ENCODE measurements at regions not wholly inside any gene's neighbourhood (a gene's known extent, or its start where the extent isn't known, plus 50 kb on each side); places are given as distances from the start of the nearest gene placed in this dataset.

- Histone ChIP-seq H3K4me1 (ENCODE audit: insufficient read depth) (no peaks in the 10 kb centered on the region), H3K79me2 (replicated peaks; ENCODE audit: insufficient read depth) (no peaks in the 10 kb centered on the region), H3K27ac (ENCODE audit: low read depth) (no peak overlapping the region), H3F3A (replicated peaks; ENCODE audit: low read depth) (no peaks in the 10 kb centered on the region), H3K36me3 (ENCODE audit: insufficient read depth) (no peaks in the 10 kb centered on the region), H3K27me3 (ENCODE audit: insufficient read depth) (no peaks in the 10 kb centered on the region), H3K4me3 (no peak overlapping the region), H3K4me2 (no peak overlapping the region), H4K20me1 (replicated peaks; ENCODE audit: insufficient read depth) (no peaks in the 10 kb centered on the region), H3K9me2 (ENCODE audit: insufficient read depth) (no peaks in the 10 kb centered on the region), H2AFZ (no peak overlapping the region)
- peaks cover 3% of the 10 kb centered on the region; the same call in 1 of the 3 replicates for H3K36me3 Mint-ChIP-seq (ENCODE audit: low read depth)
- TF ChIP-seq, protein P1, sequence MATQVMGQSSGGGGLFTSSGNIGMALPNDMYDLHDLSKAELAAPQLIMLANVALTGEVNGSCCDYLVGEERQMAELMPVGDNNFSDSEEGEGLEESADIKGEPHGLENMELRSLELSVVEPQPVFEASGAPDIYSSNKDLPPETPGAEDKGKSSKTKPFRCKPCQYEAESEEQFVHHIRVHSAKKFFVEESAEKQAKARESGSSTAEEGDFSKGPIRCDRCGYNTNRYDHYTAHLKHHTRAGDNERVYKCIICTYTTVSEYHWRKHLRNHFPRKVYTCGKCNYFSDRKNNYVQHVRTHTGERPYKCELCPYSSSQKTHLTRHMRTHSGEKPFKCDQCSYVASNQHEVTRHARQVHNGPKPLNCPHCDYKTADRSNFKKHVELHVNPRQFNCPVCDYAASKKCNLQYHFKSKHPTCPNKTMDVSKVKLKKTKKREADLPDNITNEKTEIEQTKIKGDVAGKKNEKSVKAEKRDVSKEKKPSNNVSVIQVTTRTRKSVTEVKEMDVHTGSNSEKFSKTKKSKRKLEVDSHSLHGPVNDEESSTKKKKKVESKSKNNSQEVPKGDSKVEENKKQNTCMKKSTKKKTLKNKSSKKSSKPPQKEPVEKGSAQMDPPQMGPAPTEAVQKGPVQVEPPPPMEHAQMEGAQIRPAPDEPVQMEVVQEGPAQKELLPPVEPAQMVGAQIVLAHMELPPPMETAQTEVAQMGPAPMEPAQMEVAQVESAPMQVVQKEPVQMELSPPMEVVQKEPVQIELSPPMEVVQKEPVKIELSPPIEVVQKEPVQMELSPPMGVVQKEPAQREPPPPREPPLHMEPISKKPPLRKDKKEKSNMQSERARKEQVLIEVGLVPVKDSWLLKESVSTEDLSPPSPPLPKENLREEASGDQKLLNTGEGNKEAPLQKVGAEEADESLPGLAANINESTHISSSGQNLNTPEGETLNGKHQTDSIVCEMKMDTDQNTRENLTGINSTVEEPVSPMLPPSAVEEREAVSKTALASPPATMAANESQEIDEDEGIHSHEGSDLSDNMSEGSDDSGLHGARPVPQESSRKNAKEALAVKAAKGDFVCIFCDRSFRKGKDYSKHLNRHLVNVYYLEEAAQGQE (IDR thresholded peaks at IDR 0.05; ENCODE audit: unreplicated experiment) = no peak
- TF ChIP-seq CREB1 (CRISPR knock-in tag; IDR thresholded peaks at IDR 0.05; ENCODE audit: low read depth) (no peak), ZNF331 (CRISPR knock-in tag; IDR thresholded peaks at IDR 0.05; ENCODE audit: low read depth) (no peak), JUNB (IDR thresholded peaks at IDR 0.05; ENCODE audit: unreplicated experiment) (no peak), CTCF (conservative IDR thresholded peaks at IDR 0.05; ENCODE audit: low read depth in 2 of 2) (no peak), ZNF114 (CRISPR knock-in tag; IDR thresholded peaks at IDR 0.05) (no peak), POLR2AphosphoS5 (IDR thresholded peaks at IDR 0.05; ENCODE audit: low read depth) (no peak), NANOG (IDR thresholded peaks at IDR 0.05; ENCODE audit: borderline replicate concordance) (no peak), EZH2phosphoT487 (IDR thresholded peaks at IDR 0.05; ENCODE audit: unreplicated experiment) (no peak), EZH2 (IDR thresholded peaks at IDR 0.05; ENCODE audit: low read depth, unreplicated experiment) (no peak)
- TF ChIP-seq, protein P2, sequence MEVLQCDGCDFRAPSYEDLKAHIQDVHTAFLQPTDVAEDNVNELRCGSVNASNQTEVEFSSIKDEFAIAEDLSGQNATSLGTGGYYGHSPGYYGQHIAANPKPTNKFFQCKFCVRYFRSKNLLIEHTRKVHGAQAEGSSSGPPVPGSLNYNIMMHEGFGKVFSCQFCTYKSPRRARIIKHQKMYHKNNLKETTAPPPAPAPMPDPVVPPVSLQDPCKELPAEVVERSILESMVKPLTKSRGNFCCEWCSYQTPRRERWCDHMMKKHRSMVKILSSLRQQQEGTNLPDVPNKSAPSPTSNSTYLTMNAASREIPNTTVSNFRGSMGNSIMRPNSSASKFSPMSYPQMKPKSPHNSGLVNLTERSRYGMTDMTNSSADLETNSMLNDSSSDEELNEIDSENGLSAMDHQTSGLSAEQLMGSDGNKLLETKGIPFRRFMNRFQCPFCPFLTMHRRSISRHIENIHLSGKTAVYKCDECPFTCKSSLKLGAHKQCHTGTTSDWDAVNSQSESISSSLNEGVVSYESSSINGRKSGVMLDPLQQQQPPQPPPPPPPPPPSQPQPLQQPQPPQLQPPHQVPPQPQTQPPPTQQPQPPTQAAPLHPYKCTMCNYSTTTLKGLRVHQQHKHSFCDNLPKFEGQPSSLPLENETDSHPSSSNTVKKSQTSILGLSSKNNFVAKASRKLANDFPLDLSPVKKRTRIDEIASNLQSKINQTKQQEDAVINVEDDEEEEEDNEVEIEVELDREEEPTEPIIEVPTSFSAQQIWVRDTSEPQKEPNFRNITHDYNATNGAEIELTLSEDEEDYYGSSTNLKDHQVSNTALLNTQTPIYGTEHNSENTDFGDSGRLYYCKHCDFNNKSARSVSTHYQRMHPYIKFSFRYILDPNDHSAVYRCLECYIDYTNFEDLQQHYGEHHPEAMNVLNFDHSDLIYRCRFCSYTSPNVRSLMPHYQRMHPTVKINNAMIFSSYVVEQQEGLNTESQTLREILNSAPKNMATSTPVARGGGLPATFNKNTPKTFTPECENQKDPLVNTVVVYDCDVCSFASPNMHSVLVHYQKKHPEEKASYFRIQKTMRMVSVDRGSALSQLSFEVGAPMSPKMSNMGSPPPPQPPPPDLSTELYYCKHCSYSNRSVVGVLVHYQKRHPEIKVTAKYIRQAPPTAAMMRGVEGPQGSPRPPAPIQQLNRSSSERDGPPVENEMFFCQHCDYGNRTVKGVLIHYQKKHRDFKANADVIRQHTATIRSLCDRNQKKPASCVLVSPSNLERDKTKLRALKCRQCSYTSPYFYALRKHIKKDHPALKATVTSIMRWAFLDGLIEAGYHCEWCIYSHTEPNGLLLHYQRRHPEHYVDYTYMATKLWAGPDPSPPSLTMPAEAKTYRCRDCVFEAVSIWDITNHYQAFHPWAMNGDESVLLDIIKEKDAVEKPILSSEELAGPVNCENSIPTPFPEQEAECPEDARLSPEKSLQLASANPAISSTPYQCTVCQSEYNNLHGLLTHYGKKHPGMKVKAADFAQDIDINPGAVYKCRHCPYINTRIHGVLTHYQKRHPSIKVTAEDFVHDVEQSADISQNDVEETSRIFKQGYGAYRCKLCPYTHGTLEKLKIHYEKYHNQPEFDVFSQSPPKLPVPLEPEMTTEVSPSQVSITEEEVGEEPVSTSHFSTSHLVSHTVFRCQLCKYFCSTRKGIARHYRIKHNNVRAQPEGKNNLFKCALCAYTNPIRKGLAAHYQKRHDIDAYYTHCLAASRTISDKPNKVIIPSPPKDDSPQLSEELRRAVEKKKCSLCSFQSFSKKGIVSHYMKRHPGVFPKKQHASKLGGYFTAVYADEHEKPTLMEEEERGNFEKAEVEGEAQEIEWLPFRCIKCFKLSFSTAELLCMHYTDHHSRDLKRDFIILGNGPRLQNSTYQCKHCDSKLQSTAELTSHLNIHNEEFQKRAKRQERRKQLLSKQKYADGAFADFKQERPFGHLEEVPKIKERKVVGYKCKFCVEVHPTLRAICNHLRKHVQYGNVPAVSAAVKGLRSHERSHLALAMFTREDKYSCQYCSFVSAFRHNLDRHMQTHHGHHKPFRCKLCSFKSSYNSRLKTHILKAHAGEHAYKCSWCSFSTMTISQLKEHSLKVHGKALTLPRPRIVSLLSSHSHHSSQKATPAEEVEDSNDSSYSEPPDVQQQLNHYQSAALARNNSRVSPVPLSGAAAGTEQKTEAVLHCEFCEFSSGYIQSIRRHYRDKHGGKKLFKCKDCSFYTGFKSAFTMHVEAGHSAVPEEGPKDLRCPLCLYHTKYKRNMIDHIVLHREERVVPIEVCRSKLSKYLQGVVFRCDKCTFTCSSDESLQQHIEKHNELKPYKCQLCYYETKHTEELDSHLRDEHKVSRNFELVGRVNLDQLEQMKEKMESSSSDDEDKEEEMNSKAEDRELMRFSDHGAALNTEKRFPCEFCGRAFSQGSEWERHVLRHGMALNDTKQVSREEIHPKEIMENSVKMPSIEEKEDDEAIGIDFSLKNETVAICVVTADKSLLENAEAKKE (CRISPR knock-in tag; IDR thresholded peaks at IDR 0.05) = no peak
- H3K27me3 Mint-ChIP-seq (ENCODE audit: insufficient read depth, low read depth, poor library complexity) = peaks cover 1% of the 10 kb centered on the region
- H3K4me3 Mint-ChIP-seq = no peak overlapping the region
- ATAC-seq (no peak), DNase-seq (ENCODE audit: low spot score) (no peak)
- no peaks in the 10 kb centered on the region for H3K4me1 Mint-ChIP-seq
- peaks cover 9% of the 10 kb centered on the region; the same call in 2 of the 3 replicates for H3K9me3 Mint-ChIP-seq
- H3K27ac Mint-ChIP-seq = no peak overlapping the region
Observed at GRCh38 chr3:96748139-96748538, 66.3 kb upstream of the EPHA6 start.
